ENCODE measurements at regions not wholly inside any gene's neighbourhood (a gene's known extent, or its start where the extent isn't known, plus 50 kb on each side); places are given as distances from the start of the nearest gene placed in this dataset.

GRCh38 chr6:169142538-169142844, 111.2 kb downstream of the THBS2 start:
- intact Hi-C loops (cut with DNase I) = no loop called here
- Histone ChIP-seq H3K4me3 (no peak overlapping the region), H3K4me1 (no peaks in the 10 kb centered on the region), H3K36me3 (no peaks in the 10 kb centered on the region), H3K9me3 (no peaks in the 10 kb centered on the region), H3K27ac (no peak overlapping the region), H3K27me3 (no peaks in the 10 kb centered on the region), H3K9ac (ENCODE audit: low read depth in 2 of 2, low read length in 2 of 2) (no peak overlapping the region)
- no peak for TF ChIP-seq CTCF (IDR thresholded peaks at IDR 0.05)
- DNase-seq = no peak

GRCh38 chr6:169141671-169142537, 111.7 kb downstream of the THBS2 start:
- Histone ChIP-seq H3K4me3 (no peak overlapping the region), H3K27me3 (no peaks in the 10 kb centered on the region), H3K36me3 (no peaks in the 10 kb centered on the region), H3K9me3 (no peaks in the 10 kb centered on the region), H3K9ac (ENCODE audit: low read depth in 2 of 2, low read length in 2 of 2) (no peak overlapping the region), H3K4me1 (no peaks in the 10 kb centered on the region), H3K27ac (no peak overlapping the region)
- intact Hi-C loops (cut with DNase I) = no loop called here
- no peak for DNase-seq
- no peak for TF ChIP-seq CTCF (IDR thresholded peaks at IDR 0.05)

- H3K27ac ChIP-seq = no peak overlapping the region
- DNase-seq = no peak
- no peak overlapping the region for H3K9ac ChIP-seq (ENCODE audit: low read depth in 2 of 2, low read length in 2 of 2)
- no peaks in the 10 kb centered on the region for H3K27me3 ChIP-seq
- no peak for TF ChIP-seq CTCF (IDR thresholded peaks at IDR 0.05)
- no peaks in the 10 kb centered on the region for H3K9me3 ChIP-seq
- H3K36me3 ChIP-seq = no peaks in the 10 kb centered on the region
- H3K4me3 ChIP-seq = no peak overlapping the region
- intact Hi-C loops (cut with DNase I) = no loop called here
- H3K4me1 ChIP-seq = no peaks in the 10 kb centered on the region
These were observed 112.6 kb downstream of the THBS2 start for GRCh38 chr6:169140986-169141495.

- H3K9me3 ChIP-seq = no peaks in the 10 kb centered on the region
- no peaks in the 10 kb centered on the region for H3K36me3 ChIP-seq
- H3K27me3 ChIP-seq = no peaks in the 10 kb centered on the region
- intact Hi-C loops (cut with DNase I) = no loop called here
- no peaks in the 10 kb centered on the region for H3K4me1 ChIP-seq
- DNase-seq = no peak
- no peak for TF ChIP-seq CTCF (IDR thresholded peaks at IDR 0.05)
- no peak overlapping the region for H3K4me3 ChIP-seq
- H3K9ac ChIP-seq (ENCODE audit: low read depth in 2 of 2, low read length in 2 of 2) = no peak overlapping the region
- no peak overlapping the region for H3K27ac ChIP-seq
These were observed 114.3 kb downstream of the THBS2 start for GRCh38 chr6:169139179-169139971.

GRCh38 chr6:169132352-169132940, 121.2 kb downstream of the THBS2 start:
- TF ChIP-seq CTCF (IDR thresholded peaks at IDR 0.05) = no peak
- Histone ChIP-seq H3K4me3 (no peak overlapping the region), H3K27me3 (no peaks in the 10 kb centered on the region), H3K27ac (no peak overlapping the region), H3K36me3 (no peaks in the 10 kb centered on the region), H3K9ac (ENCODE audit: low read depth in 2 of 2, low read length in 2 of 2) (no peak overlapping the region), H3K4me1 (no peaks in the 10 kb centered on the region), H3K9me3 (no peaks in the 10 kb centered on the region)
- intact Hi-C loops (cut with DNase I) = no loop called here
- DNase-seq = no peak
